ENCODE measurements at regions not wholly inside any gene's neighbourhood (a gene's known extent, or its start where the extent isn't known, plus 50 kb on each side); places are given as distances from the start of the nearest gene placed in this dataset.

GRCh38 chr4:60737858-60738257 lies 462.3 kb upstream of the ADGRL3 start:
- Histone ChIP-seq H3K4me3 (no peak overlapping the region), H3K36me3 (replicated peaks in 1 of 2) (no peaks in the 10 kb centered on the region), H3K27me3 (no peaks in the 10 kb centered on the region), H3K27ac (no peak overlapping the region), H3K4me1 (replicated peaks in 1 of 2) (peaks cover 0 to 6% of the 10 kb centered on the region in 2 donors), H3K9me3 (replicated peaks in 1 of 3) (no peaks in the 10 kb centered on the region)
- intact Hi-C loops (cut with DNase I): no loop called here
- DNase-seq: no peak
- TF ChIP-seq POLR2A (IDR thresholded peaks at IDR 0.05) (no peak), CTCF (IDR thresholded peaks at IDR 0.05) (no peak)
- 16 to 21% (median 20%) methylated on average over 2 of the region's 2 CpGs for WGBS, 4 donors

- H3K36me3 ChIP-seq (replicated peaks in 1 of 2): no peaks in the 10 kb centered on the region
- H3K9me3 ChIP-seq (replicated peaks in 1 of 3): no peaks in the 10 kb centered on the region
- intact Hi-C loops (cut with DNase I): no loop called here
- H3K27me3 ChIP-seq: no peaks in the 10 kb centered on the region
- DNase-seq: no peak
- H3K4me3 ChIP-seq: no peak overlapping the region
- no peak overlapping the region for H3K27ac ChIP-seq
- WGBS, 4 donors: 65 to 71% (median 70%) methylated on average over 1 of the region's 1 CpG
- peaks cover 0 to 6% of the 10 kb centered on the region in 2 donors for H3K4me1 ChIP-seq (replicated peaks in 1 of 2)
- no peak for TF ChIP-seq CTCF (IDR thresholded peaks at IDR 0.05)
- TF ChIP-seq POLR2A (IDR thresholded peaks at IDR 0.05): no peak
Observed at GRCh38 chr4:60743654-60744053, 456.5 kb upstream of the ADGRL3 start.

- Histone ChIP-seq H3K27me3 (no peaks in the 10 kb centered on the region), H3K27ac (no peak overlapping the region), H3K4me3 (no peak overlapping the region), H3K4me1 (replicated peaks in 1 of 2) (peaks cover 0 to 6% of the 10 kb centered on the region in 2 donors), H3K9me3 (replicated peaks in 1 of 3) (no peaks in the 10 kb centered on the region), H3K36me3 (replicated peaks in 1 of 2) (no peaks in the 10 kb centered on the region)
- intact Hi-C loops (cut with DNase I): no loop called here
- WGBS, 4 donors: 42 to 70% (median 55%) methylated on average over 2 of the region's 2 CpGs
- TF ChIP-seq POLR2A (IDR thresholded peaks at IDR 0.05): no peak
- TF ChIP-seq CTCF (IDR thresholded peaks at IDR 0.05): no peak
- DNase-seq: no peak
Observed at GRCh38 chr4:60744767-60745166, 455.4 kb upstream of the ADGRL3 start.

- WGBS, 4 donors: 55 to 67% (median 57%) methylated on average over 3 of the region's 3 CpGs
- no peak for DNase-seq
- no peak overlapping the region for H3K4me3 ChIP-seq
Observed at GRCh38 chr4:60745800-60746571, 454.1 kb upstream of the ADGRL3 start.

More at GRCh38 chr4:60745800-60746571, 454.1 kb upstream of the ADGRL3 start:
- H3K9me3 ChIP-seq (replicated peaks in 1 of 3): no peaks in the 10 kb centered on the region
- intact Hi-C loops (cut with DNase I): no loop called here
- TF ChIP-seq CTCF (IDR thresholded peaks at IDR 0.05): no peak
- no peak for TF ChIP-seq POLR2A (IDR thresholded peaks at IDR 0.05)
- no peak overlapping the region for H3K27ac ChIP-seq
- no peaks in the 10 kb centered on the region for H3K27me3 ChIP-seq
- H3K4me1 ChIP-seq (replicated peaks in 1 of 2): peaks cover 0 to 6% of the 10 kb centered on the region in 2 donors
- H3K36me3 ChIP-seq (replicated peaks in 1 of 2): no peaks in the 10 kb centered on the region
